Activated CD8-positive, alpha-beta memory T cell treated with anti-CD3 and anti-CD28 coated beads for 24 hours (primary cell): ENCODE measurements at regions not wholly inside any gene's neighbourhood (a gene's known extent, or its start where the extent isn't known, plus 50 kb on each side); places are given as distances from the start of the nearest gene placed in this dataset.

Experiments used
- DNase-seq: peaks from one replicate; pipeline ENCODE4 v3.0.0-alpha.2; 2020

- DNase-seq = no peak
Observed at GRCh38 chr2:67516899-67517530, 119.9 kb downstream of the ETAA1 start.

DNA sequence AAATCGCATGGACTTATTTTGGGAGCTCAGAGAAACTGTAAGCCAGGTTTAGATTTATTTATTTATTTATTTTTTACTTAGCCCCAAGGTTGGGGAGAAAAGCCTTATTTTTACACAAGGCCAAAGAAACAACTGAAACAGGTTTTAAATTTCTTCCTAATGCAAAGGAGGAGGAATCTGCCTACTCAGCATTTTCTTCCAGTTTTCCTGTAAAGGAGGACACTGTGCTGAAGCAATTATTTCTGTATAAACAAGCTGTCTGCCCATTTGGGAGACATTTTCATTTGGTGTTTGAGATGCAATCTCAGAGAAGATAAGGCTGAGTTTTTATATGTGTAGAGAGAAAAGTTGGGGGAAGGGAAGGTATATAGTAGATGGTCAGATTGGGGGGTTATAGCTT is 125.0 kb downstream of the ETAA1 start:
- DNase-seq = no peak

GRCh38 chr2:67524213-67524612 is 127.1 kb downstream of the ETAA1 start:
- DNase-seq = no peak

DNA sequence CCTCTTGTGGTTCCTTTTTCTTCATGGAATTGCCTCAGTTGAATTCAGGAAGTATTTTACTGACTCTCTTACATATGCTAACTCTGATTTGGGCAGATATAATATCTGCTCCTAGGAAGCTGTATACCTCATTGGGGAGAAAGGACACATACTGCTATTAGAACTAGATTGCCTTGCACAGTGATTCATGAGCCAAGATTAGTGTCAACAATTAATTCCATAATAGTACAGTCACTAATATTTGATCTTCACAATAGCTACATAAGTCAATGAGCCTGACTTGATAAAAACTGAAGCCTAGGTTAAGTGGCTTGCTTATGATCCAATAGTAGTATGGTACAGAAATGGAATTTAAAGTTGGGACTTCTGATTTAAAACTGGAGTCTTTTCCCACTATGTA is 127.6 kb downstream of the ETAA1 start:
- DNase-seq = no peak

GRCh38 chr2:67526283-67526682 is 129.2 kb downstream of the ETAA1 start:
- no peak for DNase-seq

DNA sequence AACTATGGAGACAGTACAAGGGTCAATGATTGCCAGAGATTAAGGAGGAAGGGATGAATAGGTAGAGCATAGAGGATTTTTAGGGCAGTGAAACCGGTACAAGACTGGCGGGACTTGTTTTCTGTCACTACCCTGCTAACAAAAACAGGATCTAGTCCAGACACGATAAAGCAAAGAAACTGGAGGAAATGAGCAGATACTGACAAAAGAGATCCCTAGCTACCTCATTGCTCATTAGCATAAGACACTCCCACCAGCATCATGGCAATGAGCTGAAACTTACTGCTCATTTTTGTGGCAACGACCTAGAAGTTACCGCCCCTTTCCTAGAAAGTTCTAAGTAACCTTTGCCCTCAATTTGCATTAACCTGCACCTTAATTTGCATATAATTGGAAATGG is 131.2 kb downstream of the ETAA1 start:
- no peak for DNase-seq

DNA sequence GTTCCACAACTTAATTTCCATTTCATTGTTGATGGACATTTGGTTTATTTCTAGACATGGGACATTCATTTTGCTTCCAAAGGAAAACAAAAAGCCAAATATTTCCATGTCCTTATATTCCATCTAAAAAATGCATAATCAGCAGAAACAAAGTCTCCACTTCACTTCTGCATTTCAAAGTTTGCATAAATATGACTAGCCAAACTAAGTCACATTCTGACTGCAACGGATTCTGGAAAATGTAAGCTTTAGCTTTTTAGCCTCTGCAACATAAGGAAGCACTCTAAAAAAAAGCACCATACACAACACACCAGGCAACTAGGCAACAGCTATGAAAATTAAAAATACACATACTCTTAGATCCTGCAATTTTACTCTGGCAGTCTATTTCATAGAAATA is 135.3 kb downstream of the ETAA1 start:
- no peak for DNase-seq

- DNase-seq = no peak
Observed at GRCh38 chr2:67534745-67535144, 137.6 kb downstream of the ETAA1 start.

DNA sequence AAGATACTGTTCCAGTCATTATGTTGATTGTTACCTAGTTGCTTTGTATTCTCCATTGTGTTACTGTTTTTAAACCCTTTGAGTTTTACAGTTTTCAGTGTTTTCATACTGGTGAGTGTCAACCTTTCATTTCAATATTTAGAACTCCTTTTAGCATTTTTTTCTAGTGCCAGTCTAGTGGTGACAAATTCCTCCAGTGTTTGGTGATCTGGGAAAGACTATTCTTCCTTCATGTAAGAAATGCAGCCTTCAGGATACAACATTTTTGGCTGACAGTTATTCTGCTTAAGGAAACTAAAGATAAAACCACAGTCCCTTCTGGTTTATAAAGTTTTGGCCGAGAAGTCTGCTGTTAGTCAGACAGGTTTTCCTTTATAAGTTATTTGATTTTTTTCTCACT is 143.8 kb downstream of the ETAA1 start:
- no peak for DNase-seq

DNA sequence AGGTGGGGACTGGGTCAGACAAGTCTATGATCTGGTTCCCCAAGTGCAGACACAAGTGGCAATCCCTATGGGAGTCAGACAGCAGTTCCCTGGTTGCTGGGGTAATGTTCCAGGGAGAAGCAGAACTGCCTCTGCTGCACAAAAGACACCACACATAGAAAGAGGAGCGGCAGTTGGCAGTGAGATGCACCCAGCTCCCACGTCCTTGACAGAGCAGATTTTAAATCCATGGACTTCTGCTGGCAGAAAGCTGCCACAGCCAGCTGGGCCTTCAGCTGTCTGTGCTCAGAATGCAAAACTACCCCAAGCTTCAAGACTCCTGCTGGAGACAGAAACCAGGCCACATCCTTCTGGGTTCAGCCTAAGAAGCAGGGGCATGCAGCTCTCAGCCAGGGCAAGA is 147.2 kb downstream of the ETAA1 start:
- no peak for DNase-seq

DNA sequence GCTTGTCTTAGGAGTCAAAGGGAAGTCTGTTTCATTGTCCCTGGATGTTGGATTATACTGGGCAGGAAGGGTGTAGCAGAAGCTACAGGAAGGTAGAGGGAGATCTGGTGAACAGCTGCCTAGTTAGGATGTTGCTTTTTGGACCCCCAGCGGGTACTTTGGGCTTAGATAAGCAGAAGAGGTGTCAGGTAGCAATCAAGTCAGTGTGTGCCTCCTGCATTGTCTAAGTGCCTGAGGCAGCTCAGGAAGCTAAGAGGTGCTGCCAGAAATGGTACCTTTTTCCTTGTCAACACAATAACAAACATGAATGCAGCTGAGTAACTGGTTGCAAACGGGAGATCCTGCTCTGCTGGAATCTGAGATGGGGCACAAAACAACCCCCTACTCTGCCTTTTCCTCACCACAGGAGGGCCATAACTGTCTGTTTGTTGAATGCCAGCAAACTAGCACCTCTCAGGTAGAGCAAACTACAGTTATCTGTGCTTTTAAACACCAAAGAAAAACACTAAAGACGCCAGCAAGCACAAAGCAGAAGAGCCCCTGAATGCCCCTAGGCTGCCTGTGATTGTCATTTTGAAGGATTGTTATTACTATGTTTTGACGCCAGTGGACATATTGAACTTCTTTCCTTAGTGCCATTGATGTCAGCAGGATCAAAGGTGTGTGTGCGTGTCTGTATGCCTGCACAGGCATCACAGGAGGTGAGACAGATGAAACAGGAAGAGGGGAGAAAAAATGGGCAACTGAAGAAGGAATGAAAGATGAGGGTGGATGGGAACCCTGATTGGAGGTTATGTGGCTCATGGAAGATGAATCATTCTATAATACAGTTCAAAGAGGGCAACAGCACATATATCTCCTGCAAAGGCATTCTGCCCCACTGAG is 151.4 kb downstream of the ETAA1 start:
- no peak for DNase-seq

- DNase-seq = no peak
Observed at GRCh38 chr2:67559156-67559555, 162.0 kb downstream of the ETAA1 start.

DNA sequence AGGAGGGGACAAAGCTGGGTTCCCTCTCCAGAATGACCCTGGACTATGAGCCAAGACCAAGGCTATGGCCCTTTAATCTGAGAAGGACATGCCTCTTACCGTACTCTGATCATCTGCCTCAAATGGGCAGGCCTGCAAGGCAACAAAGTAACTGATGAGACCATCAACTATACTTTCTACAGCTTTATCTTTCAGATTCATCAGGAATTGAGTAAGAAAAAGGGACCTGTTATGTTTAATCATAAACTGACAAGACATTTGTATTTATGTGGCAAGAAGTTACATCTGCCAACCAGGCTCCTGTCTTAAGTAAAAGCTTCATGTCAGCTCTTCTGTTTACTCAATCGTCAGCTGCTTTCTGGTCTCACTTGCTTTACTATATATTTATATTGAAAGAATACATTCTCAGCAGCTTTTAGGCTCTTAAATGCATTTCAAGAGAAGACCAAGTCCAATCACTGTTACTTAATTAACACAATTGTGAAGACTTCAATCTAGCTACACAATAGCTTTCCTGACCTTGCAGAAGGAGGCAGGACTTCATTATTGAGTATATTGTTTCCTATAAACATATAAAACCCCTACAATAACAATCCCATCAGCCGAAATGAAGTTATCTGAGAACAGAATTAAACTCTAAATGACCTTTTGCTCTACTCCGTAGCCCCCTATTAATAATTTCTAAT is 163.8 kb downstream of the ETAA1 start:
- DNase-seq = no peak

GRCh38 chr2:67561457-67561965 is 164.4 kb downstream of the ETAA1 start:
- DNase-seq = no peak

GRCh38 chr2:67564076-67564475 is 166.9 kb downstream of the ETAA1 start:
- no peak for DNase-seq

DNA sequence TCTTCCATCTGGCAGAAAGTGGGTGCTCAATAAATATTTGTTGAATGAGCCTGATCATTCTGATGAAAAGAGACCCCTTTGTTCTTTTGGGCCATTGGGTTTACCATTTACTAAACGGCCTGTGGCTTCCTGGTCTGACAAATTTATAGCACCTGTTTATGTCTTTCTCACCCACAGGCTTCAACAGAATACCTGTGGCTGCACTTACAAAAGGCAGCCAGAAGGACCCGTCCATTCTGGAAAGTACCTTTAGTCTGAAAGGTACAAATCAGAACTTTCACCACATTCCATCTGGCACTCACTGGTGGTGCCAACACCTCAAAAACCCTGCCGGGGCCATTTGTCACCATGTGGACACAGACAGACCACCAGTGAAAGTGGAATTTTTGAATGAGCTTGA is 167.5 kb downstream of the ETAA1 start:
- no peak for DNase-seq

GRCh38 chr2:67565262-67565661 is 168.1 kb downstream of the ETAA1 start:
- no peak for DNase-seq

DNA sequence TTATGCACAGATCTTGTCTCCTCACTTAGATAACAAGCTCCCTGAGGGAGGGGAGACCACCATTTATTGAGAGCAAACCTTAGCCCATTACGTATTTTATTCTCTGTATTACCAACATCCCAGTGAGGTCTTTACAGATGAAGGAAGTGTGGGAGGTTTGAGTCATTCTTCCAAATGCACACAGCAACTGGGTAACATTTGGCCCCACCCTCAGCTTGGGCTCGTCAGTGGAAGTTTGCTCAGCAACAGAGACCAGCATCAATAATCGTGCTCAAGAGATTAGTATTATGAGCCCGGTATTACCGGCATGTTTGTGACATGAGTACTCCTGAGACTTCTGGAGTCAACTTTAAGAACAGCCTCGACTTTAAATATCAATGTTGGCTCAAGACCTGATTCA is 168.6 kb downstream of the ETAA1 start:
- DNase-seq = no peak

DNA sequence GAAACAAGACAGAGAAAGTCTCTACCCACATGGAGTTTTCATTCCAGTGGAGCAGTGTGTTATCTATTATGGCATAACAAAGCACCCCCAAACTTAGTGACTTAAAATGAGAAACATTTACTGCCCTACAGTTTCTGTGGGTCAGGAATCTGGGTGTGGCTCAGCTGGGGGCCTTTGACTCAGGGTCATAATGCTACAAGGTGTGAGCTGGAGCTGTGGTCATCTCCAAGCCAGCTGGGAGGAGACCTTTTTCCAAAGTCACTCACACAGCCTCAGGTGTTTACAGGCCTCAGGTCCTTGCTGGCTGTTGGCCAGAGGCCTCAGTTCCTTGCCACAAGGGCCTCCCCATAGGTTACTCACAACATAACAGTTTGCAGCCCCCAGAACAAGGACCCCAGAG is 169.2 kb downstream of the ETAA1 start:
- no peak for DNase-seq

DNA sequence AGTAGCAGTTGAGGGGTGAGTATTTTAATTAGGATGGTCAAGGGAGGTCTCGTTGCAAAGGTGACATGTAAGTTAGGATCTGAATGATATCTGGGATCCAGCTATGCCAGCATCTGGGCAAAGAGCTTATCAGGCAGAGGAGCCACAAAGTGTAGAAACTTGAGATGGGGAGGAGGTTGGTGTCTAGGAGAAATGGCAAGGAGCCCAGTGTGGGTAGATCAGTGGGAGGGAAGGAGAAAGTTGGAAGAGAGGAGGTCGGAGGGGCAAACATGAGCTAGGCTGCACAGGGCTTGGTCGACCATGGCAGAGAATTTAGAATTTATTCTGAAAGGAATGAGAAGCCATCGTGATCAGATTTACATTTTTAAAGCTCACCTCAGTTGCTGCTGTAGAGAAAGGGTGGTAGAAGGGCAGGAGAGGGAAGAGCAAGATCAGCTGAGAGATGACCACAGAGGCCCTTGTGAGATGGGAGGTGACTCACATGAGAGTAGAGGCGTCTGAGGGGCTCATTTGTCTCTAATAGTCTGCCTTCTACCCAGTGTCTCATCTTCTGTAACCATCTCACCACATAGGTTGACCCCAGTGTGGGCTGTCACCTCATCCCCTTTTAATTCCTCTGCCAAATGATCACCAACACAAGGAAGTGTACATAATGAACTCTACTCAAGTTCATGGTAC is 170.0 kb downstream of the ETAA1 start:
- no peak for DNase-seq

- DNase-seq = no peak
Observed at GRCh38 chr2:67567886-67568285, 170.8 kb downstream of the ETAA1 start.

DNA sequence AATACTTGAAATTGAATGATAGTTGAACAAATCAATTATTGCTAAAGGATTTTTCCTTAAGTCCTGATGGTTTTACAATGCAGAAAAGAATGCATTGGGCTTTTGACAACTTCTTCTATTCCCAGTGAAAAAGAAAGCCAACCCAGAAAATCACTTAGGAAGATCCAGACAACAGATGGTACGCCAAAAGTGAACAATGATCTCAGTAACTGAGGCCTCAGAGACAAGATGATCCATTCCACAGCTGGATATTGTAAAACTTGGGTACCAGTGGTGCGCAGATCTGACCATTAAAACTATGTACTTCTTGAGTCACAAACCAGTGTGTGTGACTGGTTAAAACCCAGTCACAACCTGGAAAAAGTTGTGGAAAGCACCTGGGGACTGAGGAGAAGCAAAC is 173.5 kb downstream of the ETAA1 start:
- DNase-seq = no peak
